Body of pancreas (tissue), 4 donors: ENCODE measurements at regions not wholly inside any gene's neighbourhood (a gene's known extent, or its start where the extent isn't known, plus 50 kb on each side); places are given as distances from the start of the nearest gene placed in this dataset.

ENCODE experiments used
- CTCF ChIP-seq, 7 experiments: fragments of 450-650 bp in 4 of 7; fragments of 200-600 bp in 3 of 7; sonication (generic) in 3 of 7; IDR thresholded peaks; one replicate each; pipeline ENCODE4 v1.5.1; 2016 to 2019; ENCODE audit warnings: antibody characterized with exemption in 7 of 7
- POLR2A ChIP-seq, 3 donors: fragments of 450-650 bp; IDR thresholded peaks; one replicate each; pipeline ENCODE4 v1.6.1; 2016; ENCODE audit warnings: antibody characterized with exemption in 3 of 3, mild to moderate bottlenecking in 2 of 3

GRCh38 chr1:234773936-234774677, 164.1 kb upstream of the IRF2BP2 start:
- TF ChIP-seq CTCF (IDR thresholded peaks at IDR 0.05) (no peak), POLR2A (IDR thresholded peaks at IDR 0.05) (no peak)
